Activated naive CD8-positive, alpha-beta T cell treated with anti-CD3 and anti-CD28 coated beads, Interleukin-2, amount 50 U/mL, for 24 hours (primary cell): ENCODE measurements at regions not wholly inside any gene's neighbourhood (a gene's known extent, or its start where the extent isn't known, plus 50 kb on each side); places are given as distances from the start of the nearest gene placed in this dataset.
"Not testable (repeated sequence)": the region's sequence is repeated elsewhere in the genome, so short reads cannot be mapped to it uniquely, and the experiment has no call there.

Source experiments
- ATAC-seq: fragments of 150-1000 bp; cut with Tn5 transposase; one replicate; pipeline ENCODE4 v1.10.0; 2021
- DNase-seq: peaks from one replicate; pipeline ENCODE4 v3.0.0; 2021
- H3K27ac Mint-ChIP-seq: one replicate; pipeline ENCODE4 v1.8.0; 2021; ENCODE audit warnings: mild to moderate bottlenecking, mixed read lengths
- H3K27me3 Mint-ChIP-seq: one replicate; pipeline ENCODE4 v1.8.0; 2021; ENCODE audit warnings: mixed read lengths
- H3K36me3 Mint-ChIP-seq: one replicate; pipeline ENCODE4 v1.8.0; 2021; ENCODE audit warnings: low read depth, mixed read lengths
- H3K4me1 Mint-ChIP-seq: one replicate; pipeline ENCODE4 v1.8.0; 2021; ENCODE audit warnings: mixed read lengths
- H3K4me3 Mint-ChIP-seq: one replicate; pipeline ENCODE4 v1.8.0; 2021; ENCODE audit warnings: mild to moderate bottlenecking, moderate library complexity, mixed read lengths
- H3K9me3 Mint-ChIP-seq: one replicate; pipeline ENCODE4 v1.8.0; 2021; ENCODE audit warnings: mixed read lengths

- Mint-ChIP-seq H3K27ac (no peak overlapping the region), H3K36me3 (no peaks in the 10 kb centered on the region), H3K4me1 (no peaks in the 10 kb centered on the region), H3K27me3 (no peaks in the 10 kb centered on the region), H3K4me3 (no peak overlapping the region), H3K9me3 (no peaks in the 10 kb centered on the region)
- DNase-seq (no peak), ATAC-seq (no peak)
Measured at GRCh38 chr4:159669094-159669493, 566.2 kb downstream of the RAPGEF2 start.

- H3K4me3 Mint-ChIP-seq: no peak overlapping the region
- H3K36me3 Mint-ChIP-seq: no peaks in the 10 kb centered on the region
- ATAC-seq (no peak), DNase-seq (no peak)
- no peaks in the 10 kb centered on the region for H3K9me3 Mint-ChIP-seq
- H3K27ac Mint-ChIP-seq: no peak overlapping the region
- H3K4me1 Mint-ChIP-seq: no peaks in the 10 kb centered on the region
- no peaks in the 10 kb centered on the region for H3K27me3 Mint-ChIP-seq
Measured at GRCh38 chr4:159673221-159673620, 570.3 kb downstream of the RAPGEF2 start.

- Mint-ChIP-seq H3K4me3 (no peak overlapping the region), H3K36me3 (no peaks in the 10 kb centered on the region), H3K9me3 (no peaks in the 10 kb centered on the region), H3K4me1 (no peaks in the 10 kb centered on the region), H3K27me3 (no peaks in the 10 kb centered on the region), H3K27ac (no peak overlapping the region)
- ATAC-seq: no peak
- DNase-seq: no peak
Measured at GRCh38 chr4:159674241-159674640, 571.4 kb downstream of the RAPGEF2 start.

GRCh38 chr4:159677521-159677920 lies 574.6 kb downstream of the RAPGEF2 start:
- ATAC-seq (no peak), DNase-seq (no peak)
- no peaks in the 10 kb centered on the region for H3K36me3 Mint-ChIP-seq
- no peak overlapping the region for H3K4me3 Mint-ChIP-seq
- H3K9me3 Mint-ChIP-seq: peaks cover 10% of the 10 kb centered on the region
- H3K4me1 Mint-ChIP-seq: no peaks in the 10 kb centered on the region
- no peak overlapping the region for H3K27ac Mint-ChIP-seq
- H3K27me3 Mint-ChIP-seq: no peaks in the 10 kb centered on the region

- ATAC-seq (no peak), DNase-seq (no peak)
- Mint-ChIP-seq H3K27me3 (no peaks in the 10 kb centered on the region), H3K27ac (no peak overlapping the region), H3K36me3 (no peaks in the 10 kb centered on the region), H3K9me3 (peaks cover 22% of the 10 kb centered on the region), H3K4me3 (no peak overlapping the region), H3K4me1 (no peaks in the 10 kb centered on the region)
Measured at GRCh38 chr4:159682996-159683395, 580.1 kb downstream of the RAPGEF2 start.

- ATAC-seq: no peak
Measured at GRCh38 chr4:159684061-159684460, 581.2 kb downstream of the RAPGEF2 start.

DNA sequence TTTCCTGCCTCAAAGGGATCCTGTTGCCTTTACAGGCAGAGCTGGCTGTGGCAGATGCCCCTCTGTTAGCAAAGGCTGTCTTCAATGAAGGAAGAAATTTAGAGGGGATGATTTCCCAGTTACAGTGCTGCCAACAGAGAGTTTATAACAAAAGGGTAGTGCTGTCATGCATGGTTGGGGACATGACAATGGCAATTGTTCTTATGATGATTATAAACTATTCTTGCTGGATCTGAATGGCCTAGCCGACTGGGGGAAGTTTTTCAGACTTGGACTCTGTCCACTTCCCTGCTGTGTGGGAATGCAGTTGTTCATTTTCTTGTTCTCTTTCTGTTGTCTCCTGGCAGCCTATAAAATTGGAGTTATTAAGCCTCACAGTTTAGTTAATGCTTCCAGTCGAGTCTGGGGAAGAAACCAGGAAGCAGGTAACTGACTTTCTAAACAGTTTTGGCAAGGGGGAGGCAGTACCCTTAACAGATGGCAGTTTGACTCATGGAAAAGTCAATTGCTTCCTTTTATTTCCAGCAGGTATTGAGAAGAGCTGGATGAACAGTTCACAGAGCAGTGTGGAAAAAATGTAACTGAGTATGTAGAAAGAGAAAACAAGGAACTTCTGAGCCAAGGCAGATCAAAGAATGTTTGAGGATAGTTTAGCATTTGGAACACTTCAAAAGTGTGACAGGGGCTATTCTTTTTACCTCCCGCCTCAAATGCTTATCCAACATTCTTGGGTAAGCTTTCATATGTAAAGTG lies 582.6 kb downstream of the RAPGEF2 start:
- H3K27ac Mint-ChIP-seq: no peak overlapping the region
- no peak overlapping the region for H3K4me3 Mint-ChIP-seq
- ATAC-seq: no peak
- H3K36me3 Mint-ChIP-seq: no peaks in the 10 kb centered on the region
- no peaks in the 10 kb centered on the region for H3K4me1 Mint-ChIP-seq
- peaks cover 33% of the 10 kb centered on the region for H3K9me3 Mint-ChIP-seq
- no peak for DNase-seq
- H3K27me3 Mint-ChIP-seq: no peaks in the 10 kb centered on the region

More at GRCh38 chr4:159684061-159684460, 581.2 kb downstream of the RAPGEF2 start:
- Mint-ChIP-seq H3K27ac (no peak overlapping the region), H3K4me1 (no peaks in the 10 kb centered on the region), H3K27me3 (no peaks in the 10 kb centered on the region), H3K9me3 (peaks cover 28% of the 10 kb centered on the region), H3K36me3 (no peaks in the 10 kb centered on the region), H3K4me3 (no peak overlapping the region)
- DNase-seq: no peak

GRCh38 chr4:159689526-159689925 lies 586.6 kb downstream of the RAPGEF2 start:
- H3K4me3 Mint-ChIP-seq: no peak overlapping the region
- no peaks in the 10 kb centered on the region for H3K36me3 Mint-ChIP-seq
- H3K27ac Mint-ChIP-seq: no peak overlapping the region

DNA sequence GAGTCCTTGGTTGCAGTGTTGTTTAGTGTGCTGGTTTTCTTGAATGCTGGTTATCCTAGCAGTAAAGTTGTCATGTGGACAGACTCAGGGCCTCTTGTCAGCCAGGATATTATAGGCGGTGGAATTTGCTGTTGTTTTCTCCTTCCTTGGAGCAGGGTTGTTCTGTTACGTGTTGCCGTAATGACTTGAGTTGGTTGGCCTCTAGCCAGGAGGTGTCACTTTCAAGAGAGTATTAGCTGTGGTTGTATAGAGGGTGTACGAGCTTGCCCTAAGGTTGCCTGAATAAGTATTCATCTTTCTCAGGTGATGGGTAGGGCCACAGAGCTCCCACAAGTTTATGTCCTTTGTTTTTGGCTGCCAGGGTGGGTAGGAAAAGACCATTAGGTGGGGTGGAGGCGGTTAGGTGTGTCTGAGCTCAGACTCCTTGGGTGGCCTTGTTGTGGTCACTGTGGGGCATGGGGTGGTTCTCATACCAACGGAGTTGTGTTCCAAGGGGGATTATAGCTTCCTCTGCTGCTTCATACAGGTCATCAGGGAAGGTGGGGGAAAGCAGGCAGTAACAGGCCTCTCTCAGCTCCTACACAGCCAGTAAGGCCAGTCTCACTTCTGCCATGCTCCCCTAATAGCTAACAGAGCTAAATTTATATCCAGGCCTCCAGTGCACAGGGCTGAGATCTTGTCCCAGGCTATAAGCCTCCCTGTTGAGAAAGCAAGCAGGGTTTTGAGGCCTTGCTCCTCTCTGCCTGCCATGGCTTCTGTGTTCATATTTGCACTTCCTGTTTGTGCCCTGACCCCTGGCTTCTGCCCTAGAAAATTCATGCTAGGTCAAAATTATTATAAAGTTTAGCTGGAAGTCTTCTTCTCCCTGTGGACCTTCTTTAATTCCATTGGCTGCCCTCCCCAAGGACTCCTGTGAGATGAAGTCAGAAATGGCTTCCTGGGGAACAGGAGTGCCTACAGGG lies 594.7 kb downstream of the RAPGEF2 start:
- no peaks in the 10 kb centered on the region for H3K36me3 Mint-ChIP-seq
- no peak overlapping the region for H3K27ac Mint-ChIP-seq
- DNase-seq: no peak
- H3K9me3 Mint-ChIP-seq: peaks cover 33% of the 10 kb centered on the region
- ATAC-seq: no peak
- no peaks in the 10 kb centered on the region for H3K27me3 Mint-ChIP-seq
- no peaks in the 10 kb centered on the region for H3K4me1 Mint-ChIP-seq
- no peak overlapping the region for H3K4me3 Mint-ChIP-seq

More at GRCh38 chr4:159689526-159689925, 586.6 kb downstream of the RAPGEF2 start:
- peaks cover 39% of the 10 kb centered on the region for H3K9me3 Mint-ChIP-seq
- H3K4me1 Mint-ChIP-seq: no peaks in the 10 kb centered on the region
- DNase-seq (no peak), ATAC-seq (no peak)
- H3K27me3 Mint-ChIP-seq: no peaks in the 10 kb centered on the region

- ATAC-seq: no peak
- H3K4me3 Mint-ChIP-seq: no peak overlapping the region
- no peak overlapping the region for H3K27ac Mint-ChIP-seq
- no peaks in the 10 kb centered on the region for H3K36me3 Mint-ChIP-seq
- H3K4me1 Mint-ChIP-seq: no peaks in the 10 kb centered on the region
- H3K27me3 Mint-ChIP-seq: no peaks in the 10 kb centered on the region
- H3K9me3 Mint-ChIP-seq: peaks cover 27% of the 10 kb centered on the region
- DNase-seq: no peak
Measured at GRCh38 chr4:159698336-159698735, 595.5 kb downstream of the RAPGEF2 start.

- no peak overlapping the region for H3K27ac Mint-ChIP-seq
- ATAC-seq (no peak), DNase-seq (no peak)
- no peaks in the 10 kb centered on the region for H3K27me3 Mint-ChIP-seq
- peaks cover 9% of the 10 kb centered on the region for H3K9me3 Mint-ChIP-seq
- H3K4me3 Mint-ChIP-seq: no peak overlapping the region
- no peaks in the 10 kb centered on the region for H3K36me3 Mint-ChIP-seq
- H3K4me1 Mint-ChIP-seq: no peaks in the 10 kb centered on the region
Measured at GRCh38 chr4:159702200-159702599, 599.3 kb downstream of the RAPGEF2 start.

DNA sequence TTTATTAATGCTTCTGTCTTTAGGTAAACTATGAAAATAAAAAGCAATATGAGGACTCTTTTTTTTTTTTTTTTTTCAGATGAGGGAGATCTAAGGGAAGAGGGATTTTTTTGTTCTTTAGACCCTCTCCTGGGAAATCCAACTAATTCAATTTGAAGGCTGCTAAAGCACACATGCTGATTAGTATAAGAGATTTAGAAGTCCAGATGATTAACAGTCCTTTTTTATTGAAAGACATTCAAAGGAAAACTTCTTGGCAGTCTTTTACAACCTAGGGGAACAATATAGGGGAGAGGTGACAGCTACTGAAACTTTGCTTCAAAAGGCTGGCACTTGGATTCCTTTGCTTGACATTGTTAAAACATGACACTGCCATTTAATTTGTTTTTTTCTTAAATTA lies 602.5 kb downstream of the RAPGEF2 start:
- no peak overlapping the region for H3K4me3 Mint-ChIP-seq
- no peaks in the 10 kb centered on the region for H3K27me3 Mint-ChIP-seq
- ATAC-seq: no peak
- no peak for DNase-seq
- H3K27ac Mint-ChIP-seq: no peak overlapping the region
- no peaks in the 10 kb centered on the region for H3K4me1 Mint-ChIP-seq
- no peaks in the 10 kb centered on the region for H3K36me3 Mint-ChIP-seq
- peaks cover 15% of the 10 kb centered on the region for H3K9me3 Mint-ChIP-seq

- DNase-seq: no peak
- Mint-ChIP-seq H3K27me3 (no peaks in the 10 kb centered on the region), H3K36me3 (no peaks in the 10 kb centered on the region), H3K4me3 (no peak overlapping the region), H3K9me3 (peaks cover 10% of the 10 kb centered on the region), H3K27ac (no peak overlapping the region), H3K4me1 (no peaks in the 10 kb centered on the region)
- ATAC-seq: no peak
Measured at GRCh38 chr4:159706704-159707103, 603.8 kb downstream of the RAPGEF2 start.

DNA sequence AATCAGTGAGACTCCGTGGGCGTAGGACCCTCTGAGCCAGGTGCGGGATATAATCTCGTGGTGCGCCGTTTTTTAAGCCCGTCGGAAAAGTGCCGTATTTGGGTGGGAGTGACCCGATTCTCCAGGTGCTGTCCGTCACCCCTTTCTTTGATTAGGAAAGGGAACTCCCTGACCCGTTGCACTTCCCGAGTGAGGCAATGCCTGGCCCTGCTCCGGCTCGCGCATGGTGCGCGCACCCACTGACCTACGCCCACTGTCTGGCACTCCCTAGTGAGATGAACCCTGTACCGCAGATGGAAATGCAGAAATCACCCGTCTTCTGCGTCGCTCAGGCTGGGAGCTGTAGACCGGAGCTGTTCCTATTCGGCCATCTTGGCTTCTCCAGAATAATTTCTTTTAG lies 612.3 kb downstream of the RAPGEF2 start:
- H3K27ac Mint-ChIP-seq, H3K9me3 Mint-ChIP-seq: not testable (repeated sequence)

DNA sequence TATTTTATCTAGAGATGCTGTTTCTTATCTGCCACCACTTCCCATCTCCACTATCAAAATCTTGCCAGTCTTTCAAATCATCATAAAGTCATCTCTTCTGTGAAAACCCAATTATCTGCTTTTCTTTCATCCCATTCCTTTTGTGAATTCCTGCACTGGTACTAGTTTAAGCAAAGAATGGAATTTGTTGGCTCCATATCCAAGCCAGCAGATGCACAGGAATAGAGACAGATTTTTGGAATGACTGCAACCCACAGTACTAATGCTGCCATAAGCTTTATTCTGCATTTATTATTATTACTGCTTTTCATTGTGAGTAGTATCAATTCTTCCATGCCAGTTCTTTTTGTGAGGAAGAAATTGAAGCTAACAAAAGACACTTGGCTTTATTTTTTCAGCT lies 616.7 kb downstream of the RAPGEF2 start:
- DNase-seq (no peak), ATAC-seq (no peak)
- H3K4me1 Mint-ChIP-seq: no peaks in the 10 kb centered on the region
- H3K9me3 Mint-ChIP-seq: peaks cover 6% of the 10 kb centered on the region
- no peaks in the 10 kb centered on the region for H3K27me3 Mint-ChIP-seq
- H3K4me3 Mint-ChIP-seq: no peak overlapping the region
- no peaks in the 10 kb centered on the region for H3K36me3 Mint-ChIP-seq
- H3K27ac Mint-ChIP-seq: no peak overlapping the region

More for the DNA sequence above, 612.3 kb downstream of the RAPGEF2 start:
- H3K4me3 Mint-ChIP-seq, H3K36me3 Mint-ChIP-seq, ATAC-seq, DNase-seq, H3K4me1 Mint-ChIP-seq, H3K27me3 Mint-ChIP-seq: not testable (repeated sequence)
